ENCODE measurements at regions not wholly inside any gene's neighbourhood (a gene's known extent, or its start where the extent isn't known, plus 50 kb on each side); places are given as distances from the start of the nearest gene placed in this dataset.

DNA sequence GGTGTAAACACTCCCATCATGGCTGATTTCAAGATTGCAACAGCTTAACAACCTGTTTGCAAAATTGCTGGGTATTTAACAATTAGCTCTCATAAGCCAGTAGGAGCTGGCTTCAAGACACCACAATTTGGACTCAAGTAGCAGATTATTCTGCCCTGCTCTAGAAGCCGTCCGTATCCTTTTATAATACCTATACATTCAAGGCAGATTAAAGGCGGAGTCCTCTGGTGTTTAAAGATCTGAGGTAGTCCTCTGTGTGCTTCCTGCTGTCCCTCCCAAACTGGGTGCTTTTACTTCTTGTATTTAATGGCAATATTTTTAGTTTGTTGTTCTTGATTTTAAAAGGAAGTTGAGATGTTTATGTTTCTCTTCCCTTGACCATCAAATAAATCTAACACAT is 62.2 kb upstream of the SOX4 start:
- TF ChIP-seq ZNF274 (IDR thresholded peaks at IDR 0.05; ENCODE audit: low read depth, low read length) = no peak
- no peak overlapping the region for H3K4me3 ChIP-seq (ENCODE audit: low read length)

DNA sequence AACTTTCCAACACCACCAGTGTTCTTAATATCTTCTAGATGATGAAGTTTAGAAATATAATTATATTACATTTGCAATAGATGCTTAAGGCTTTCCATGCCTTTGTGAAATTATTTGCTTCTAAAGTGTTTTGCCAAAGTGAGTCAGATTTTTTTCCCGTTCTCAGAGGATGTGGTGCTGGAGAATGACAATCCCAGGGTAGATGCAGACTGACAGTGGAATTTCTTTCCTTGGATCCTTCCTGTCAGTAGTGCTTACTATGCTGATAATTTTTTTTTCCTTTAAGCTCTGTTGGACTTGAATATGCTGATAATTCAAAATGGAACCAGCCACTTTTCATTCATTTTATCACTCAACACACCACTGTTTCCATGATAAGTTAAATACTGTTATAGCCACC is 59.9 kb upstream of the SOX4 start:
- no peak for TF ChIP-seq ZNF274 (IDR thresholded peaks at IDR 0.05; ENCODE audit: low read depth, low read length)
- H3K4me3 ChIP-seq (ENCODE audit: low read length) = no peak overlapping the region

DNA sequence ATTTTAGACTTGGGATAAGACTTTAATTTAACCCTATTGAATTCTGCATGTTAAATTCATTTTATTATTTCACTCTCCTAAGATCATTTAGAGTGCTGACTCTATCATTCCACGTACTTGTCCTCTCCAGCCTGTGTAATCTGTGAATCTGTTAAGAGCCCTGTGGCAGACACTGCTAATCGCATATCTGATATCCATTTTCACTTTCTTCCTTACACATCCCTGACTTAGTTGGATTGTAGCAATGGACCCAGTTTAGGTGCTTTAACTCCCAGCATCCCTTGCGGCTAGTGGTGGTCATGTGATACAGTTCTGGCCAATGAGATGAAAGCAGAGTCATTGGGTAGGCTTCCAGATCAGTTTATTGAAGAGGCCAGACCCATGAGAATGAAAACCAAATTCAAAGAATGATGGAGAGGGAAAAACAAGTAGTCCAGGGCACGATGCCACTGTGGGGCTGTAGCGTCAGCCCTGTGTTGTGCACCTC is 57.2 kb upstream of the SOX4 start:
- no peak overlapping the region for H3K4me3 ChIP-seq (ENCODE audit: low read length)
- no peak for TF ChIP-seq ZNF274 (IDR thresholded peaks at IDR 0.05; ENCODE audit: low read depth, low read length)

DNA sequence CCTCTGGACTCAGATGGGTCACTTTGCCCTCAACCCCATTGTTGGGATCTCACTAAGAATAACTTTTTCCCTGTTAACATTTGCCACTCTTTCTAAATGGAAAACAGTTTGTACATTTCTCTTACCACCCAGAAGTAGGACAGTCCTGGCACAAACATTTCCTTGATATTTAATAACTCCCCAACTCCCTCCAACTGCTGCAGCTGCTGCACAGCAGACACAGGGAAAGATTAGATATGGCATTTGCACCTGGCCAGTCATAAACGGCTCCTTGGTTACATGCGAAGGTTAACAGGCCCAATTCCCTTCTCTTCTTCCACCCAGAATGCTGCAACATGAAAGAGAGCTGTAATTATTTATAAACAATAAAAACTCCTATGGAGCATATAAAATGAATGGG is 55.9 kb upstream of the SOX4 start:
- no peak overlapping the region for H3K4me3 ChIP-seq (ENCODE audit: low read length)
- TF ChIP-seq ZNF274 (IDR thresholded peaks at IDR 0.05; ENCODE audit: low read depth, low read length) = no peak

DNA sequence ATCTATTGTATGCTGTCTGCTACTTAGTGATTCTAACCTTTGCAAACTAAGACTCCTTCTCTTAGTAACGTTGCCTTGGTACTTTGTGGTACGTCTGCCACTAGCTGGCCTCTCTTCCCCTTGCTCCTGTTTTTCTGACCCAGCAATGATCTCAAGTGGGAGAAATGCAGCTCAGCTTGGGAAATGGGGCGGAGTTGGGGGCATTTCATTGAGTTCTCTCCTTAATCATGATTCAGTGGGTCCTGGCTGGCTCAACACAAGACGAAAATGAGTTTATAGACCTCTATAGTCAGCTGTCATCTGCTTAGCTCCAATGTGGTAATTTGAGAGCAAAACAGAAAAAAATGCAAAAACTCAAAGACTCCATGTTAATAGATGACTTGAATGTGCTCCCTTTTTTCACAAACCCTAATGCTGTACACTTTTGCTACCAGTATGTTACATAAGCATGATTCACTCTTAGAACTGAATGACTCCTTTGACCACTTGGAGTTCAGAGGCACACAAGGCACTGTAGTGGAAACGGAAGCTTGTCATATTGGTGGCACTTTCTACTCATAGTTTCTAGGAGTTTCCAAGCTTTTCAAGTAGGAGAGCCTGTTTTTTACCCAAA is 55.3 kb upstream of the SOX4 start:
- H3K4me3 ChIP-seq (ENCODE audit: low read length) = no peak overlapping the region
- no peak for TF ChIP-seq ZNF274 (IDR thresholded peaks at IDR 0.05; ENCODE audit: low read depth, low read length)

DNA sequence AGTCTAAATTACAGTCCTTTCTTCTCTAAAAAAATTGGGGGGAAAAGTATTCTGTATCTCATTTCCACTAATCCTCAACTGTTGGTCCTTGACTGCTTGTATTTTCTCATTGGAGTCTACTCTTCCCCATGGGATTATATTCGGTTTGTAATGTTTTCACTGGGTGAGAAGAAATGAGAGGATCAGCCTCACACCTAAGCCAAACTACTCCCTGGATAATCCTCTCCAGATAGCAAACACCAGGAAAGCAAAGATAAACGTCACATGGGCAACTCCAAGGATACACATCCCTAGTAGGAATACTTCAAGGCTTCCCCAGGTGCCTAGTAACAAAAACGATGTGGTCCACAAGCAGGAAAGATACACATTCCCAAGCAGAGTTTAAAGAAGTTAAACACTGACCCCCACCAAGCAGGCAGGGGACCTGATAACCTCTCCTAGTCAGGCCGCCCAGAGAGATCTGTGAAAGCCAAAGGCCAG is 53.9 kb upstream of the SOX4 start:
- H3K4me3 ChIP-seq (ENCODE audit: low read length) = no peak overlapping the region
- no peak for TF ChIP-seq ZNF274 (IDR thresholded peaks at IDR 0.05; ENCODE audit: low read depth, low read length)
